ENCODE measurements at regions not wholly inside any gene's neighbourhood (a gene's known extent, or its start where the extent isn't known, plus 50 kb on each side); places are given as distances from the start of the nearest gene placed in this dataset.

- H3K27me3 ChIP-seq = no peaks in the 10 kb centered on the region
- no peak for DNase-seq
- no peak overlapping the region for H3K4me3 ChIP-seq
- no peaks in the 10 kb centered on the region for H3K36me3 ChIP-seq
- no peaks in the 10 kb centered on the region for H3K9me3 ChIP-seq
These were observed 65.8 kb upstream of the SLC4A4 start for GRCh38 chr4:71272976-71273375.

GRCh38 chr4:71275004-71275403, 63.8 kb upstream of the SLC4A4 start:
- DNase-seq = no peak
- Histone ChIP-seq H3K36me3 (no peaks in the 10 kb centered on the region), H3K9me3 (no peaks in the 10 kb centered on the region)

GRCh38 chr4:71275570-71275969, 63.2 kb upstream of the SLC4A4 start:
- H3K4me3 ChIP-seq = no peak overlapping the region
- DNase-seq = no peak
- no peaks in the 10 kb centered on the region for H3K36me3 ChIP-seq
- H3K27me3 ChIP-seq = no peaks in the 10 kb centered on the region
- H3K9me3 ChIP-seq = no peaks in the 10 kb centered on the region

More at GRCh38 chr4:71275004-71275403, 63.8 kb upstream of the SLC4A4 start:
- H3K4me3 ChIP-seq = no peak overlapping the region
- no peaks in the 10 kb centered on the region for H3K27me3 ChIP-seq

- no peak overlapping the region for H3K4me3 ChIP-seq
- H3K36me3 ChIP-seq = no peaks in the 10 kb centered on the region
- H3K27me3 ChIP-seq = no peaks in the 10 kb centered on the region
These were observed 61.5 kb upstream of the SLC4A4 start for GRCh38 chr4:71277353-71277752.

GRCh38 chr4:71283642-71284257, 55.1 kb upstream of the SLC4A4 start:
- Histone ChIP-seq H3K9me3 (no peaks in the 10 kb centered on the region), H3K27me3 (no peaks in the 10 kb centered on the region), H3K4me3 (no peak overlapping the region), H3K36me3 (no peaks in the 10 kb centered on the region)
- DNase-seq = no peak

More at GRCh38 chr4:71277353-71277752, 61.5 kb upstream of the SLC4A4 start:
- no peak for DNase-seq
- H3K9me3 ChIP-seq = no peaks in the 10 kb centered on the region

- no peak for DNase-seq
- Histone ChIP-seq H3K27me3 (no peaks in the 10 kb centered on the region), H3K36me3 (no peaks in the 10 kb centered on the region), H3K9me3 (no peaks in the 10 kb centered on the region), H3K4me3 (no peak overlapping the region)
These were observed 51.5 kb upstream of the SLC4A4 start for GRCh38 chr4:71287305-71287704.

GRCh38 chr4:71288875-71289274, 49.9 kb upstream of the SLC4A4 start:
- H3K36me3 ChIP-seq = no peaks in the 10 kb centered on the region
- no peaks in the 10 kb centered on the region for H3K9me3 ChIP-seq
- H3K27me3 ChIP-seq = no peaks in the 10 kb centered on the region
- DNase-seq = no peak
- H3K4me3 ChIP-seq = no peak overlapping the region

Measured in MG63 (cell line).